IPS-11a (cell line): ENCODE measurements at regions not wholly inside any gene's neighbourhood (a gene's known extent, or its start where the extent isn't known, plus 50 kb on each side); places are given as distances from the start of the nearest gene placed in this dataset.

Experiments used
- H3K4me3 ChIP-seq: one replicate; pipeline ENCODE4 v1.5.1; 2013; ENCODE audit warnings: low read depth, low read length, control low read depth

DNA sequence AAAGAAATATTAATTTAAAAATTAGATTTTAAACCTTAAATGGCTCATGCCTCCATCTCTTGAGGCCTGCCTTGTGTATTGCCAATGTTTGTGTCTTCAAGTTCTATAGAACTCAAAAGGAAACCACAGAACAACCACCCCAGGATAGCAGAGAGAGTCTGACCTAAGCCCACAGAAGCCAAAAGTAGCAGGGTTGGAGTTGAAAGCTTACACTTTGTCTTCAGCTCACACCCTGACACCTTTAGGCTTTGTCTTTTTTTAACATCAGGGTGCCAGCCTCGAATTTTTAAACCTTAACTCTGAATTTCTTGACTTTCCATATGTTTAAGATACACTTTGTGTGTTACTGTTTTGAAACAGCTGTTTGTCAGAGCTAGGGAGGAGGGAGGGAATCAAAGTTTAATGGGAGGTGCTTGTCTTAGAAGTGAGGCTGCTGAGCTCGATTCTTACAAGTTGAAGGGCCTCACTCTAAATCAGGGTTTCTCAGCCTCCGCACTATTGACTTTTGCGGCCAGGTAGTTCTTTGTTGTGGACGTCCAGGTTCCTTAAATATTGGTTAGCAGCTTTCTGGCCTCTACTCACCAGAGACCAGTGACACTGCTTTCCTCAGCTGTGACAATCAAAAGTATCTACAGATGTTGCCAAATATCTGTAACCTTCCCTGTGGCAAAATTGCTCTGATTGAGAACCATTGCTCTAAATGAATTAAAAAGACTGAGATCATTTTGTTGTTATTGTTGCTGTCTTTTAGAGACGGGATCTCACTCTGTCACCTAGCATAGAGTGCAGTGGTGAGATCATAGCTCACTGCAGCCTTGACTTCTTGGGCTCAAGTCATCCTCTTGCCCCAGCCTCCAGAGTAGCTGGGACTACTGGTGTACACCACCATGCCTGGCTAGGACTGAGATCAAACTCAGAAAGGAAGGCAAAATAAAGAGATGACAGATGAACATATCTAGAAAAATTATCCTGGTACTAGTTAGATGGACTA is 139.2 kb upstream of the EOMES start:
- no peak overlapping the region for H3K4me3 ChIP-seq

DNA sequence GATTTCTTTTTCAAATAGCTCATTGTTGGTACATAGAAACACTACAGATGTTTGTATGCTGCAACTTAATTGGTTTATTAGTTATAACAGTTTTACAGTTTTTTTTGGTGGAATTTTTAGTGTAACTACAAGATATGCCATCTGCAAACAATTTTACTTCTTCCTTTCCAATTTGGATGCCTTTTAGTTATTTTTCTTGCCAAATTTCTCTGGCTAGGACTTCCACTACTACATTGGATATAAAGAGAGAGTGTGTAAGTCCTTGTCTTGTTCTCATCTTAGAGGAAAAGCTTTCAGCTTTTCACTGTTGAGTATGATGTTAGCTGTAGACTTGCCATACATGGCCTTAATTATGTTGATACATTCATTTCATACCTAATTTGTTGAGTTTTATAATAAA is 143.6 kb upstream of the EOMES start:
- H3K4me3 ChIP-seq = no peak overlapping the region

DNA sequence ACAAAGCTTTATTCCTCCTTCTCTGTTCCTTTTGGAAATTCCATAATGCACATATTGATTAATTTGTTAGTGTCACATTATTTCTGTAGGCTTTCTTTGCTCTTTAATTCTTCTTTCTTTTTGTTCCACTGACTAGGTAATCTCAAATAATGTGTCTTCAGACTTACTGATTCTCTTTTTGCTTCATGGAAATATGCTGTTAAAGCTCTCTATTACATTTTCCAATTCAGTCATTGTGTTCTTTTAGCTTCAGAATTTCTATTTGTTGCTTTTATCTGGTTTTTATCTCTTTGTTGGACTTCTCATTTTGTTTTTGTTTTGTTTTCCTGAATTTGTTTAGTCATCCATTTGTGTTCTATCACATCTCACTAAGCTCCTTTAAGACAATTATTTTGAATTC is 147.0 kb upstream of the EOMES start:
- H3K4me3 ChIP-seq = no peak overlapping the region

DNA sequence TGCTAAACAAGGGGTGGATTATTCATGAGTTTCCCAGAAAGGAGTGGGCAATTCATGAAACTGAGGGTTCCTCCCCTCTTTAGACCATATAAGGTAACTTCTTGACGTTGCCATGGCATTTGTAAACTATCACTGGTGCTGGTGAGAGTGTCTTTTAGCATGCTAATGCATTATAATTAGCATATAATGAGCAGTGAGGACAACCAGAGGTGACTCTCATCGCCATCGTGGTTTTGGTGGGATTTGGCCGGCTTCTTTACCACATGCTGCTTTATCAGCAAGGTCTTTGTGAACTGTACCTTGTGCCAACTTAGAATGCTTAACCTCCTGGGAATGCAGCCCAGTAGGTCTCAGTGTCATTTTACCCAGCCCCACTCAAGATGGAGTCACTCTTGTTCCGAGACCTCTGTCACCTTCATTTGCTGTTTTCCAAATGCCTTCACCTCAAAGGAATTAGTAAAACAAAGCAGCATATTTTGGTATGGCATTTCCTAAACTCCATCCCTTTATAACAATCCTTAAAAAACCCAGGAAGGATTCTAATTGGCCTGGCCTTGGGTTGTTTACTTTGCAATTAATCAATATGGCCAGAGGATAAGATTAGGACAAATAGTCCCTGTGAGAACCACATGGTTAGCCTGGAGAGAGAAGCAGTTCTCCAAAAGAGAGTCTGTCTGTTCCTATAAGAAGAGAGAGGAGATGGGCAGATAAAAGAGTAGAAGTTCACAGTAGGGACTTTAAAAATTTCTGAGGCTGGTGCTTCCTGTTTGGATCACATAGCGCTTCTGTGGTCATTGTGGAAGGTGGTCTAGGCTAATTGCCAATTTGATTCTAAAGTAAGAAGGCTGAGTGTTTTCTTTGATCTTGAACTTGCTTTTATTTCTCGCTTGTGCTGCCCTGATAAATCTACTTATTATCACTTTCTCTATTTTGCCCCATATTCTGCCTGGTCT is 155.2 kb upstream of the EOMES start:
- no peak overlapping the region for H3K4me3 ChIP-seq

DNA sequence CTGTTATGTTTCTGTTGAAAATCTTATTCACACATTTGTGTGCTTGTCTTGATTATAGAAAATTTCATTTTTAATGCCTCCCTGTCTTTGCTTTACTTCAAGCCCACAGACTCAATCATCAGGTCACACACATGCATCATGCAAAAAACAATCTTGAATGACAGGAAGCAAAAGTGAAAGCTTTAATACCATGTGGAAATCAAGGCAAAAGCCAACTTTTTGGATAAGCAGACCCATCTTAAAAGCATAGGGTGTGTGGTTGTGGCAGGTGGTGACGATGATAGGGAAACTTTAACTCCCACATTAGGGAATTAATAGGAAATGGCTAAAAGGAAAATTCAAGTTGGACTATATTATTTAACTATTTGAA is 155.9 kb upstream of the EOMES start:
- no peak overlapping the region for H3K4me3 ChIP-seq

DNA sequence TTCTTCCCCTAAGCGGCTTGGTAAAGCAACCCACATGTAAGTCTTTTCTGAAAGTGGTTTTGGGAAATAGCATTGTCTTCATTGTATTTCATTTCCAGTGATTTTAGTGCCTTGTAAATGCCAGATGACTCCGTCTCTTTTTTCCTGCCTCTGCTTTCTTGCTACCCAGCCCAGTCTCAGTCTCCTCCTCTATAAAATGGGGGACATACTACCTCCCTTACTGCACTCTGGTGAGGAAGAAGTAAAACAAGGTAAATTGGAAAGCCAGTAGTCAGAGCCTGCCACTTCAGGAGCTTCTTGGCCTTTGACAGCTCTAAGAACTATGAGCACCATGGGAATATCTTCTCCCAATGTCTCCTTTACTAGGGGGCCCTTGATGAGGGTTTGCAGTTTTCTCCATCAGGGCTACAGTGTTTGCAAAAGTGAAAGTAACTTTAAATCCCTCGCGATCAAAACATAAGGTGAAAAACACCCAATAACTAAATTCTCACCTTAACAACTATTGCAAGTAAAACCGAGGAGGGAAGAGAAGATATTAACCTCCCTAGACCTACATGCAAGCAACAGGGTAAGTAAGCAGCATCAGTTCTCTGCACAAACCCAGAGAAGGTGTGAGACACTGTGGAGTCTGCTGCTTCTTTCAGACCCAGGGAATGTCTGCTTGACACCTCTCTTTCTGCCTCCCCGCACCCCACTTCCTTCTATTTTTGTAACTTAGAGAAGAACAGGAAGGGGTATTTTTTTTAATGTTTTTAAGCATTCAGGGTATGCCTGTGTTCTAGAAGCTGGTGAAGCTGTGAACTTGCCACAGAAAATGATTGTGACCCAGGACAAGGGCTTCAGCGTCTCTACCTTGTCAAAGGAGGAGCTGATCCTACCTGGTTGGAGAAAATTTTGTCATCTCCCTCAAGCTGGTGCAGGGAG is 159.1 kb upstream of the EOMES start:
- no peak overlapping the region for H3K4me3 ChIP-seq

DNA sequence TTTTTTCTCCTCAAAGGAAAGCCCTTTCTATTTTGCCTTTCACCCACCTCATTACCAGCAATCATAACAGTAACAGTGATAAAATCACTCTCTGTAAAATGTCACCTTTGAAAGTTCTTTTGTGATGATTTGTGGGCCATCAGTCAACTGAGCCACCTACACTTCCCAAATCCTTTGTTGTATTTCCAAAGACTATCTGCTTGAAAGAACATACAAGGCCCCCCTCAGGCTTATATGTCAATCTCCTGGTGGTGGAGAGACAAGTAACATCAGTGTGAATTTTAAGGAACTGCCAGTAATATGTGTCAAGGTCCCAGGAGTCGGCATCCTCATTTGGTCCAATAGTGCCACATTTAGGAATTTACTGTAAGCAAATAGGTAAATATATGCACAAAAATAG is 161.1 kb upstream of the EOMES start:
- H3K4me3 ChIP-seq = no peak overlapping the region

DNA sequence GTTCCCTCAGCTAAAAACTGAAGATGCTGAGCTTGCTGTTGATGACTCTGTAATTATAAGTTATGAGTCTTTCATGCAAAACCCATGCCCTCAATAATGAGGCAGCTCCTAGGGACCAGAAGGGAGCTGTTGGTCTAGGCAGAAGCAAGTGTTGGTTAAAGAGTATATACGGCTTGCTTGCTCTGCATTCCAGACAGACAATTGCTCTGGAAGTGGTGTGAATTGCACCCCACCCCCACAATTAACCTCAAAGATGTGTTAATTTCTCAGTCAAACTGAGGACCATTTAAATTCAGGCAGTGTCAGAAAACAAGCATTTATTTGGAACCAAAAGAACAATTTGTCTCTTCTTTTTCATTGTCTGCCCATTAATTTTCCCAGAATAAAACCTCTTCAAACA is 163.5 kb upstream of the EOMES start:
- H3K4me3 ChIP-seq = no peak overlapping the region

DNA sequence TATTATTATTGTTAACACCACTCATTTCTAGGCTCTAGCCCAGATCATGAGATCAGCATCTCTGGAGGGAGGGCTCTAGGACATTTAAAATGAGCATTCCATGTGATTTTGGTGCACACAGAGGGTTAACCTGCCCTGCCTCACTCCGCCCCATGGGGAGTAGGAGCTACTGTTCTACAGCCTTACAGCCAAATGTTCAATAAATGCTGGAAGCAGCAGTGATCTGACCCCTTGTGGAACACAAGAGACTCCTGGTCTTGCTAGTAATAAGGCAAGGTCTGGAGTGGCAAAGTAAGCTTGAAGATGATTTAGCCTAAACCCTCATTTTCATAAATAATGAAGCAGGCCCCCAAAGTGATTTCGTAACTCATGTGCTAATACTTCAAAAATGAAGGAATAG is 166.4 kb upstream of the EOMES start:
- no peak overlapping the region for H3K4me3 ChIP-seq

DNA sequence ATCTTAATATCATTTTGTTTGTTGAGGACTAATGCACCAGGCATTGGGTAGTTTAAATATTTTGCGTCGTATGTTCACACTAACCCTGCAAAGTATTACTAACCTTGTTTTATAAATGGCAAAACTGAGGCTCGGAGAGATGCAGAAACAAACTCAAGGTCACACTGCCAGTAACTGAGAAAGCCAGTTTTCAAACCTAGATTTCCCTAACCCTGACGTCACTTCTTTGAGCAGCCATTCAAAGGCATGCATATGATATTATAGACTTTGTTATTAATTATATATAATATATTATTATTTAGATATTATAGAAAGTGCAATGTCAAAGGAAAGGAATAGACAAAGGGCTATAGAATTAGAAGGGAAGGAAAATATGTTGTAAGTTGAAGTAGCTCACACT is 167.6 kb upstream of the EOMES start:
- H3K4me3 ChIP-seq = no peak overlapping the region

DNA sequence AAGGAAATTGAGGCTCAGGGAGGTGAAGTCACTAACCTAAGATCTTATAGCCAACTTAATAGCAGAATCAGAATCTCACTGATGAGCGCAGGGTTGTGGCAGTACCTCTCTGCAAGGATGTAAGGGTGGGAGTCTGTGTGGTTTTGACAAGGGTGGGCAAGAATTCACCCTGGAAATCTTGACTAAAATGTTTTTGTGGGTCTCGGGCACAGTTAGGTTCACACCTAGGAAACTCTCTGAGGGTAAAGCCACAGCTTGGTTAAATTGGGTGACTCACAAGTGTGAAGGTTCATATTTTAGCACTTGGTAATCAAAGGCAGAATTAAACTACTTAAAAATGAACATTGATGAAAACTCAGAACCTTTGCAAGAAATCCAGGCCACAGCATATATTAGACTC is 178.2 kb upstream of the EOMES start:
- H3K4me3 ChIP-seq = no peak overlapping the region

DNA sequence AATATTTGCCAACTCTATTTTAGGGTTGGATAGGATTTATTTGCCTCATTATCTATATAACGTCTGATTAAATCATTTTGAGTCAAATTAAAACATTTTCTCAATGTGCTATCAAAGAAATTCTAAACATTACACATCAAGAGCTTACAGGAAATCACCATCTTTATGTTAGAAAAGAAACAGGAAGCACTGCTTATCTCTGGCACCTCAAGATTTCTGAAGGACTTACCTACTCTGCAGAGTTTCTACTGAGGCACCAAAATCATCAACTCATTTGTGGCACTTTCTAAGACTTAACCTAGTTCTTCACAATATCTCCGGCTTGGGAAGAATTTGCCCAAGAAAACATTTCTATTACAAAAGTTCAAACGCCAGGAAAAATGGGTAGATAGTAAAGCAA is 181.3 kb upstream of the EOMES start:
- H3K4me3 ChIP-seq = no peak overlapping the region

DNA sequence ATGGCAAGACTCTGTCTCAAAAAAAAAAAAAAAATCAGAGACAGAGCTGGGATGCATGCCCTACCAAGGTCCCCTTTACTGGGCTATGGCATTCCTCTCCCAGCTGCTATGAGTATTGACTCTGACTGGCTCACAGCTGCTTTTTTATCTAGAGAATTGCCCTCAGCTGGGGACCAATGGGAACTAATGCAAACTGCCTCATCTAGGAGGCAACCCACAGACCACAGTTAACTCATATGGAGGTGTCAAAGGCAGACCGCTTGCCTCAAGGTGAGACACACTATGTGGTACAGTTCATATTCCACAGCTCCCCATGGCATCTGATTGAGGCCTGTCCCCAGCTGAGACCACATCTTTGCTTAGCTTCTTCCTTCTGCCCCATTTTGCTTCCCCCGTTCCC is 183.5 kb upstream of the EOMES start:
- H3K4me3 ChIP-seq = no peak overlapping the region

DNA sequence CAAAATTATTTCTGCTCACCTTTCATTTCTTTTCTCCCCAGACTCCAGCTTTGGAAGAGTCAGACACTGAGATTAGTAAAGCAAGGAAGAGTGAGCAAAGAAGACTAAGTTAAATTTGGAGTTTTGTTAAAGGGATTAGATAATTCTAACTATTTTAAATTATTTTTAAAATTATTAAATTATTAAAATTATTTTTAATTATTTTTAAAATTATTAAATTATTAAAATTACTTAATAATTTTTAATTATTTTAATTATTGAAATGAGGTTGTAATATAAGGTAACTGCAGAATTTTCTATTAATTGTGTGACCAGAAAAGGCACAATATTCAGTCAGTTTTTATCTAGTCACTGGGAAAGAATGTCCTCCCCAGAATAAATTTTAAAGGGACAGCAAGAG is 185.0 kb upstream of the EOMES start:
- no peak overlapping the region for H3K4me3 ChIP-seq

DNA sequence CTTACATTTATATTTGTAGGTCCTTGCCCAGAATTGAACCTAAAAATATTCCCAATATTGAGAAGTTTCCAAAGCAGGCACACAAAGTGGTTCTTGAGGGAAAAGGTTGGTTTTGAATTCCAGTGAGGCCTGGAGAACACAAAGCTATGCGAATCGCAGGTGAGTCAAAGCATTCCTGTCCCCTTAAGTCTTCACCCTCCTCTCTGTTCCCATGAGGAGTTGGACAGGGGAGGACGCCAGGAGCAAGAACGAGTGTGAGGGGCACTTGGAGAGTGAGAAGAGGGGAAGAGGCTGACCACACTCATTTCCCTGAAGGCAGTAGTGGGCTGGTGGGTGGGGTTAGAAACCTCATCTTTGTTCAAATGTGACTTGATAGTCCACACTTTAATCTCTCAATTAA is 185.8 kb upstream of the EOMES start:
- H3K4me3 ChIP-seq = no peak overlapping the region

DNA sequence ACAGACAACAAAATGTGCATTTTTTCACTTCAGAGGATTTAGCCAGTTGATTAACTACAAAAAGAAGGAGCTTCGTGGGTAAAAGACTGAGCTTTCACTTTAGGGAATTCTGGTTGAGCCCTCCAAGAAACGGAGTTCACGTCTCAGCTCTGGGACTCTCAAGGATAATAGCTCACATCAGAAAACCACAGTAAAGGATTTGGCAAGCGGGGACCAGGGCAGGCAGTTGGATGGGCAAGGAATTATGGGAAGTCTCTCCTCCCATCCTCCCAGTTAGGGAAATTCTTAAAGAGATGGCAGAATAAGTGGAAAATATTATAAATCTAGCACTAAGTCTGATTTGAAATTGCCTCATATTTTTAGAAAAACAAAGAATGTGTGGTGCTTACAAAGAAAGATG is 188.3 kb upstream of the EOMES start:
- H3K4me3 ChIP-seq = no peak overlapping the region

DNA sequence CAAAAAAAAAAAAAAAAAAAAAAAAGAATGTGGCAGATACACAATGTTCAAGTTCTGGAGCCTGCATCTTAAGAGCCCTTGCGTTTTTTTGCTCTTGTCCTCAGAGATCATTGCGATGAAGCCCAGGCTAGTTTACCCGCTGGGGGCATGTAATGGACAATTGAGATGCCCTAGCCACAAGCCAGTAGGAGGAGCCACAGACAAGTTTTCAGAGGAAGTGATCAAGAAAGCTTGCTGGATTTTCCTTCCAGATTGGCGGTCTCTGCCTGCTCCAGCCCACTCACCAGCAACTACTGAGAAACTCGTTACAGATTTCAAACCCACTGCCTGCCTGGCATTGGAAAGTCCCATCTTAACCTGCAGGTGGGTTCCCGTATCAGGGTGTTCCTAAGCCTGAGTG is 192.1 kb upstream of the EOMES start:
- H3K4me3 ChIP-seq = no peak overlapping the region

DNA sequence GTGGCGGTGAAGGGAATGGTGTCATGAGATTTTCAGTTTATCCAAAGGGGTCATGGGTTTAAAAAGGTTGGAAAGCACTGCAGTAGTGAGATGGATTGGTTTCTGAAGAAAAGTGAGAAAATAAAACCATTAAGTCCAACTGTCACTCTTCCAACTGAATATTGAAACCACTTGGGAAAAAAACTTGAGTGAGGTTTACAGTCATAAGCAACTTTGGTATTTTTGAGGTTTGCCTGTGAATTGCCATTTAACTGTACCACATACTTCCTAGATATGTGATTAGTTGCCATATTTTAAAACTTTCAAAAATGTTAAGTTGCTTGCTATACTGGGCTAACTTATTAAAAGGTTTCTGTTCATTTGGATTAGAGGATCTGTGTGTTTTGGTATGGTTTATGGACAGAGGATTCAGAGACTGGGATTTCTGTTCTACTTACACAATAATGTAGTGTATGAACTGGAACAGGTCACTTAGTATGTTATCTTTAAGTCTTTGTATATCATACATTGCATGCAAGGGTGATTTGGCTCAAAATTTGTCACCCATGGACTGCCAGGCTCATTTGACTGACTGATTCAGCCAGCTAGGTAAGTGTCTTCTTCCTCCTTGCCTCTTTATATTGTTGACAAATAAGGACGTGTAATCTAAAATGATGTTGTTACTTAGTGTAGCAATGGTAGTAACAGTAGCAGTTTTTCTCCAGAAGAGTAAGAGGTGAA is 201.4 kb upstream of the EOMES start:
- H3K4me3 ChIP-seq = no peak overlapping the region

DNA sequence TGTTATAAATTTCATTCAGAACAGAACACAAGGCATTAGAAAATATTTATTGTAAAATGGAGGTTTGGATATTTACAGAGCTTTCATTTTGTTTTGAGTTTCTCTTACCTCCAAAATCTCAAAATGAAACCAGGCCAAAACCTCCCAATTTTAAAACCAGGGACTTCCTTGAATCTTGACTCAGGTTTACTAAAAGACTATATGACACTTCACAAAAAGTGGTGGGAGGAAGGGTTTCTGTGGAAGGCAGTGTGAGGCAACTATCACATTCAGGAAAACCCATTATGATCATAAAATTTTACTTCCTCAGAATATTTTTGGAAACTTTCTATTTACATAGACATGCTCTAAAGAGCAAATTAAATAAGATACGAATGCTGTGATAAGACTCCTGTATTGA is 205.8 kb upstream of the EOMES start:
- H3K4me3 ChIP-seq = no peak overlapping the region

DNA sequence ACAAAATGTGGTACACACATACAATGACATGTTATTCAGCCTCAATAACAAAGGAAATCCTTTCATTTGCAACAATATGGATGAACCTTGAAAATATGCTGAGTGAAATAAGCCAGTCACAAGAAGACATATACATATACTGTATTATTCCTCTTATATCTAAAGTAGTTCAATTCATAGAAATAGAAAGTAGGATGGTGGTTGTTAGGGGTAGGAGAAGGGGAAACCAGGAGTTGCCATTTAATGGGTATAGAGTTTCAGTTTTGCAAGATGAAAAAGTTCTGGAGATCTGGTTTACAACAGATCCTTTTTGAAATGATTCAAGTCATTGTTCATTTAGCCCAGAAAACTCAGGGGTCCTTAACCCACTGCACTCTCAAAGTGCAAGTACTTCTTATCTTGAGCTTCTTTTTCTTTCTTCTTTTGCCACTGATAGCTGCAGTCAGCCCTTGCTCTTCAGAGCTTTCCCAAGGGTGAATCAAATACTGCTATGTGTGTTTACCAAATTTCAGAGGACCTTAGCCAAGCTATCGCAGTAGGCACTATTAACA is 208.0 kb upstream of the EOMES start:
- H3K4me3 ChIP-seq = no peak overlapping the region
